ENCODE measurements at regions not wholly inside any gene's neighbourhood (a gene's known extent, or its start where the extent isn't known, plus 50 kb on each side); places are given as distances from the start of the nearest gene placed in this dataset.

GRCh38 chr5:93884254-93884653 is 142.9 kb upstream of the POU5F2 start:
- DNase-seq (ENCODE audit: low spot score): peak; percentile 6

- no peak for DNase-seq (ENCODE audit: low spot score)
Measured at GRCh38 chr5:93883459-93883858, 142.1 kb upstream of the POU5F2 start.

GRCh38 chr5:93875693-93876092 is 134.3 kb upstream of the POU5F2 start:
- DNase-seq (ENCODE audit: low spot score): no peak

- DNase-seq (ENCODE audit: low spot score): no peak
Measured at GRCh38 chr5:93874491-93874890, 133.1 kb upstream of the POU5F2 start.

GRCh38 chr5:93874080-93874479 is 132.7 kb upstream of the POU5F2 start:
- DNase-seq (ENCODE audit: low spot score): no peak

GRCh38 chr5:93873211-93873736 is 131.9 kb upstream of the POU5F2 start:
- DNase-seq (ENCODE audit: low spot score): no peak

GRCh38 chr5:93870649-93871048 is 129.2 kb upstream of the POU5F2 start:
- DNase-seq (ENCODE audit: low spot score): no peak

- no peak for DNase-seq (ENCODE audit: low spot score)
Measured at GRCh38 chr5:93868851-93869250, 127.5 kb upstream of the POU5F2 start.

- no peak for DNase-seq (ENCODE audit: low spot score)
Measured at GRCh38 chr5:93850311-93850710, 108.9 kb upstream of the POU5F2 start.

GRCh38 chr5:93845376-93845775 is 104.0 kb upstream of the POU5F2 start:
- no peak for DNase-seq (ENCODE audit: low spot score)

- DNase-seq (ENCODE audit: low spot score): peak; percentile 8
Measured at GRCh38 chr5:93831449-93831848, 90.0 kb upstream of the POU5F2 start.

GRCh38 chr5:93830893-93831292 is 89.5 kb upstream of the POU5F2 start:
- no peak for DNase-seq (ENCODE audit: low spot score)

GRCh38 chr5:93829346-93829745 is 87.9 kb upstream of the POU5F2 start:
- DNase-seq (ENCODE audit: low spot score): no peak

- no peak for DNase-seq (ENCODE audit: low spot score)
Measured at GRCh38 chr5:93821891-93822415, 80.6 kb upstream of the POU5F2 start.

- DNase-seq (ENCODE audit: low spot score): no peak
Measured at GRCh38 chr5:93819668-93820067, 78.3 kb upstream of the POU5F2 start.

GRCh38 chr5:93810780-93811179 is 69.4 kb upstream of the POU5F2 start:
- no peak for DNase-seq (ENCODE audit: low spot score)

- no peak for DNase-seq (ENCODE audit: low spot score)
Measured at GRCh38 chr5:93809430-93809829, 68.0 kb upstream of the POU5F2 start.

- no peak for DNase-seq (ENCODE audit: low spot score)
Measured at GRCh38 chr5:93807846-93808245, 66.4 kb upstream of the POU5F2 start.

GRCh38 chr5:93805616-93806379 is 64.4 kb upstream of the POU5F2 start:
- no peak for DNase-seq (ENCODE audit: low spot score)

GRCh38 chr5:93800988-93801811 is 59.8 kb upstream of the POU5F2 start:
- peak; percentile 4 for DNase-seq (ENCODE audit: low spot score)

GRCh38 chr5:93794954-93795353 is 53.6 kb upstream of the POU5F2 start:
- no peak for DNase-seq (ENCODE audit: low spot score)

GRCh38 chr5:93793159-93793781 is 51.9 kb upstream of the POU5F2 start:
- no peak for DNase-seq (ENCODE audit: low spot score)
